SHP77 (cell line): ENCODE measurements at regions not wholly inside any gene's neighbourhood (a gene's known extent, or its start where the extent isn't known, plus 50 kb on each side); places are given as distances from the start of the nearest gene placed in this dataset.

Experiments used
- DNase-seq, 2 experiments: peaks; one replicate each; lab custom pipeline; 2025; lab: John Stamatoyannopoulos, UW

GRCh38 chr10:45197816-45198485, 117.5 kb downstream of the OR13A1 start:
- no peak for DNase-seq

GRCh38 chr10:45198486-45199204, 116.8 kb downstream of the OR13A1 start:
- no peak for DNase-seq

- no peak for DNase-seq
These were observed 116.1 kb downstream of the OR13A1 start for GRCh38 chr10:45199205-45199740.

GRCh38 chr10:45201271-45201670, 114.1 kb downstream of the OR13A1 start:
- DNase-seq, result no peak

GRCh38 chr10:45202242-45202641, 113.2 kb downstream of the OR13A1 start:
- no peak for DNase-seq

GRCh38 chr10:45204954-45205775, 110.2 kb downstream of the OR13A1 start:
- DNase-seq, result no peak

GRCh38 chr10:45209888-45210287, 105.5 kb downstream of the OR13A1 start:
- DNase-seq, result no peak

GRCh38 chr10:45211576-45211975, 103.8 kb downstream of the OR13A1 start:
- DNase-seq, result no peak

- no peak for DNase-seq
These were observed 96.0 kb downstream of the OR13A1 start for GRCh38 chr10:45219416-45219815.

GRCh38 chr10:45220931-45221330, 94.5 kb downstream of the OR13A1 start:
- DNase-seq, result no peak

GRCh38 chr10:45224219-45224841, 91.1 kb downstream of the OR13A1 start:
- DNase-seq, result no peak

GRCh38 chr10:45227042-45227441, 88.4 kb downstream of the OR13A1 start:
- DNase-seq, result no peak

- no peak for DNase-seq
These were observed 88.0 kb downstream of the OR13A1 start for GRCh38 chr10:45227456-45227855.

GRCh38 chr10:45229823-45230222, 85.6 kb downstream of the OR13A1 start:
- DNase-seq, result no peak

- peak; percentile 55 to 63 for DNase-seq
These were observed 80.1 kb downstream of the OR13A1 start for GRCh38 chr10:45235260-45235769.

GRCh38 chr10:45235798-45236220, 79.6 kb downstream of the OR13A1 start:
- DNase-seq, result no peak

GRCh38 chr10:45238896-45239295, 76.5 kb downstream of the OR13A1 start:
- DNase-seq, result no peak

- no peak for DNase-seq
These were observed 75.8 kb downstream of the OR13A1 start for GRCh38 chr10:45239642-45240041.

GRCh38 chr10:45241865-45242520, 73.4 kb downstream of the OR13A1 start:
- DNase-seq, result no peak

- DNase-seq, result no peak
These were observed 72.1 kb downstream of the OR13A1 start for GRCh38 chr10:45243261-45243660.

GRCh38 chr10:45246522-45246921, 68.9 kb downstream of the OR13A1 start:
- no peak for DNase-seq
